OCI-LY3 (cell line): ENCODE measurements at regions not wholly inside any gene's neighbourhood (a gene's known extent, or its start where the extent isn't known, plus 50 kb on each side); places are given as distances from the start of the nearest gene placed in this dataset.
"Not testable (repeated sequence)": the region's sequence is repeated elsewhere in the genome, so short reads cannot be mapped to it uniquely, and the experiment has no call there.

Experiments used
- H2AFZ ChIP-seq: fragments of 200-600, 300-600 bp; shearing (Covaris generic); 2 replicates; pipeline ENCODE4 v1.6.0; 2014; ENCODE audit warnings: antibody characterized with exemption, low read depth, low read length
- H3K27ac ChIP-seq: fragments of 200-600, 300-600 bp; sonication (generic); 2 replicates; pipeline ENCODE4 v1.5.1; 2014; ENCODE audit warnings: mild to moderate bottlenecking, low read length, moderate library complexity, mixed read lengths
- H3K27me3 ChIP-seq: fragments of 200-600, 300-600 bp; sonication (generic); 2 replicates; pipeline ENCODE4 v1.6.1; 2014; ENCODE audit warnings: low read depth, low read length, mixed read lengths
- H3K36me3 ChIP-seq: fragments of 200-600, 300-600 bp; sonication (generic); replicated peaks from 2 replicates; pipeline ENCODE3; 2014; ENCODE audit warnings: low read depth, low read length, mixed read lengths
- H3K4me1 ChIP-seq: fragments of 300-600, 200-600 bp; sonication (generic); 2 replicates; pipeline ENCODE4 v1.6.1; 2014; ENCODE audit warnings: low read length, mixed read lengths
- H3K4me2 ChIP-seq: fragments of 200-600, 300-600 bp; sonication (generic); 2 replicates; pipeline ENCODE4 v1.6.1; 2014; ENCODE audit warnings: low read length, mixed read lengths
- H3K4me3 ChIP-seq: fragments of 300-600, 200-600 bp; sonication (generic); 2 replicates; pipeline ENCODE4 v1.5.1; 2014; ENCODE audit warnings: antibody characterized with exemption, mild to moderate bottlenecking, low read length, moderate library complexity
- H3K79me2 ChIP-seq: fragments of 300-600, 200-600 bp; shearing (Covaris generic); 2 replicates; pipeline ENCODE4 v1.6.1; 2014; ENCODE audit warnings: mild to moderate bottlenecking, low read length, mixed read lengths
- H3K9ac ChIP-seq: fragments of 300-600, 200-600 bp; shearing (Covaris generic); 2 replicates; pipeline ENCODE4 v1.6.0; 2014; ENCODE audit warnings: mild to moderate bottlenecking, low read length, moderate library complexity
- H3K9me3 ChIP-seq: fragments of 200-600, 300-600 bp; shearing (Covaris generic); 2 replicates; pipeline ENCODE4 v1.6.1; 2014; ENCODE audit warnings: low read length, mixed read lengths; ENCODE audit not compliant: insufficient read depth
- H4K20me1 ChIP-seq: fragments of 200-600, 300-600 bp; sonication (generic); 2 replicates; pipeline ENCODE4 v1.6.1; 2016; ENCODE audit warnings: low read length, mixed read lengths; ENCODE audit not compliant: insufficient read depth
- CTCF ChIP-seq: fragments of 200-600, 300-600 bp; sonication (generic); IDR thresholded peaks from 2 replicates; pipeline ENCODE4 v1.5.1; 2014; ENCODE audit warnings: antibody characterized with exemption, low read length, low read depth
- EZH2phosphoT487 ChIP-seq: fragments of 200-600 bp; shearing (Covaris generic); IDR thresholded peaks from 2 replicates; pipeline ENCODE4 v1.6.1; 2018; ENCODE audit warnings: antibody characterized with exemption, mixed run types, low read depth

GRCh38 chrX:109902665-109903064 is 100.2 kb upstream of the TMEM164 start:
- no peaks in the 10 kb centered on the region for H3K79me2 ChIP-seq
- H4K20me1 ChIP-seq: no peaks in the 10 kb centered on the region
- H3K9ac ChIP-seq: no peak overlapping the region
- H3K4me3 ChIP-seq: no peak overlapping the region
- H3K36me3 ChIP-seq: no peaks in the 10 kb centered on the region
- no peak overlapping the region for H3K27ac ChIP-seq
- TF ChIP-seq EZH2phosphoT487 (no peak), CTCF (no peak)
- no peaks in the 10 kb centered on the region for H3K27me3 ChIP-seq
- H3K9me3 ChIP-seq: no peaks in the 10 kb centered on the region
- H3K4me1 ChIP-seq: no peaks in the 10 kb centered on the region
- no peak overlapping the region for H2AFZ ChIP-seq
- H3K4me2 ChIP-seq: no peak overlapping the region

GRCh38 chrX:109911046-109911445 is 91.9 kb upstream of the TMEM164 start:
- Histone ChIP-seq H3K4me2 (no peak overlapping the region), H3K9ac (no peak overlapping the region), H3K36me3 (no peaks in the 10 kb centered on the region), H3K4me3 (no peak overlapping the region), H4K20me1 (no peaks in the 10 kb centered on the region), H2AFZ (no peak overlapping the region), H3K79me2 (no peaks in the 10 kb centered on the region), H3K27ac (no peak overlapping the region), H3K9me3 (no peaks in the 10 kb centered on the region), H3K4me1 (no peaks in the 10 kb centered on the region), H3K27me3 (no peaks in the 10 kb centered on the region)
- TF ChIP-seq CTCF: peak; percentile 67
- no peak for TF ChIP-seq EZH2phosphoT487

GRCh38 chrX:109912993-109913392 is 89.9 kb upstream of the TMEM164 start:
- not testable (repeated sequence) for H3K27ac ChIP-seq, H3K4me2 ChIP-seq, H2AFZ ChIP-seq, H3K79me2 ChIP-seq, H3K36me3 ChIP-seq, H3K4me3 ChIP-seq, H3K9me3 ChIP-seq, H3K27me3 ChIP-seq, H4K20me1 ChIP-seq, H3K9ac ChIP-seq, H3K4me1 ChIP-seq

- Histone ChIP-seq H3K9ac (no peak overlapping the region), H3K27ac (no peak overlapping the region), H3K9me3 (no peaks in the 10 kb centered on the region), H3K4me3 (no peak overlapping the region), H3K4me1 (no peaks in the 10 kb centered on the region), H3K4me2 (no peak overlapping the region), H4K20me1 (no peaks in the 10 kb centered on the region), H2AFZ (no peak overlapping the region), H3K27me3 (no peaks in the 10 kb centered on the region), H3K36me3 (no peaks in the 10 kb centered on the region), H3K79me2 (no peaks in the 10 kb centered on the region)
- TF ChIP-seq EZH2phosphoT487: no peak
Observed at GRCh38 chrX:109914114-109914849, 88.6 kb upstream of the TMEM164 start.

GRCh38 chrX:109918753-109919152 is 84.2 kb upstream of the TMEM164 start:
- H2AFZ ChIP-seq: no peak overlapping the region
- no peaks in the 10 kb centered on the region for H3K36me3 ChIP-seq
- no peaks in the 10 kb centered on the region for H3K9me3 ChIP-seq
- no peaks in the 10 kb centered on the region for H4K20me1 ChIP-seq
- no peaks in the 10 kb centered on the region for H3K4me1 ChIP-seq
- H3K9ac ChIP-seq: no peak overlapping the region
- H3K27ac ChIP-seq: no peak overlapping the region
- TF ChIP-seq EZH2phosphoT487 (no peak), CTCF (no peak)
- H3K27me3 ChIP-seq: no peaks in the 10 kb centered on the region
- no peak overlapping the region for H3K4me3 ChIP-seq
- no peaks in the 10 kb centered on the region for H3K79me2 ChIP-seq
- no peak overlapping the region for H3K4me2 ChIP-seq
